ENCODE measurements at regions not wholly inside any gene's neighbourhood (a gene's known extent, or its start where the extent isn't known, plus 50 kb on each side); places are given as distances from the start of the nearest gene placed in this dataset.

DNA sequence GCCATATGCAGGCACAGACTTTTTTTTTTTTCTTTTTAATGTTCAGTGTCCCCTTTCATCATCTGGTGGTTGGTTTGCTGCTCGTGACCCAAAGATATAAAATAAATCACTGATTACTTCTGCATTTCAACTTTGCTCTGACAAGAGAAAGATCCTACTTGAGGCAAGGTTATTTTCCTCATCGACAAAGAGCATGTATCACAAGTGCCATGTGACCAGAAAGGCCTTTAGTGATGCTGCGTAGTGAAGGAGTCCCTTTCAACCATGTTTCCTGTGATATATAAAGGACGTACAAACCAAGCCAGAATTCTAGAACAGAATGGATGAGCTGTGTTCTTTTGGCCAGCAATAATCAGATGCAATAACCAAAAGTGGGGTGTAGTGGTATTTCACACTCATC, 323.4 kb upstream of the PSMD7 start:
- Histone ChIP-seq H3K9me2 (ENCODE audit: insufficient read depth) (0 out of 2 replicates have a peak, but pooled peaks cover 6% of the 10 kb centered on the region), H3K27ac (ENCODE audit: low read depth) (no peak overlapping the region), H3K36me3 (ENCODE audit: insufficient read depth) (no peaks in the 10 kb centered on the region), H3K4me3 (no peak overlapping the region), H3K79me2 (replicated peaks; ENCODE audit: insufficient read depth) (no peaks in the 10 kb centered on the region), H3K4me1 (ENCODE audit: insufficient read depth) (peaks cover 14% of the 10 kb centered on the region), H2AFZ (no peak overlapping the region; the same call in 1 of the 2 replicates), H3F3A (replicated peaks; ENCODE audit: low read depth) (no peaks in the 10 kb centered on the region), H3K27me3 (ENCODE audit: insufficient read depth) (no peaks in the 10 kb centered on the region), H3K4me2 (no peak overlapping the region), H4K20me1 (replicated peaks; ENCODE audit: insufficient read depth) (no peaks in the 10 kb centered on the region)
- DNase-seq (ENCODE audit: low spot score) (no peak), ATAC-seq (no peak)
- Mint-ChIP-seq H3K4me1 (peaks cover 9% of the 10 kb centered on the region; the same call in 2 of the 3 replicates), H3K27me3 (ENCODE audit: insufficient read depth, low read depth, poor library complexity) (no peaks in the 10 kb centered on the region), H3K4me3 (no peak overlapping the region), H3K9me3 (peaks cover 7% of the 10 kb centered on the region; the same call in 2 of the 3 replicates), H3K36me3 (ENCODE audit: low read depth) (peaks cover 4% of the 10 kb centered on the region; the same call in 2 of the 3 replicates), H3K27ac (no peak overlapping the region)
- TF ChIP-seq, protein P1, sequence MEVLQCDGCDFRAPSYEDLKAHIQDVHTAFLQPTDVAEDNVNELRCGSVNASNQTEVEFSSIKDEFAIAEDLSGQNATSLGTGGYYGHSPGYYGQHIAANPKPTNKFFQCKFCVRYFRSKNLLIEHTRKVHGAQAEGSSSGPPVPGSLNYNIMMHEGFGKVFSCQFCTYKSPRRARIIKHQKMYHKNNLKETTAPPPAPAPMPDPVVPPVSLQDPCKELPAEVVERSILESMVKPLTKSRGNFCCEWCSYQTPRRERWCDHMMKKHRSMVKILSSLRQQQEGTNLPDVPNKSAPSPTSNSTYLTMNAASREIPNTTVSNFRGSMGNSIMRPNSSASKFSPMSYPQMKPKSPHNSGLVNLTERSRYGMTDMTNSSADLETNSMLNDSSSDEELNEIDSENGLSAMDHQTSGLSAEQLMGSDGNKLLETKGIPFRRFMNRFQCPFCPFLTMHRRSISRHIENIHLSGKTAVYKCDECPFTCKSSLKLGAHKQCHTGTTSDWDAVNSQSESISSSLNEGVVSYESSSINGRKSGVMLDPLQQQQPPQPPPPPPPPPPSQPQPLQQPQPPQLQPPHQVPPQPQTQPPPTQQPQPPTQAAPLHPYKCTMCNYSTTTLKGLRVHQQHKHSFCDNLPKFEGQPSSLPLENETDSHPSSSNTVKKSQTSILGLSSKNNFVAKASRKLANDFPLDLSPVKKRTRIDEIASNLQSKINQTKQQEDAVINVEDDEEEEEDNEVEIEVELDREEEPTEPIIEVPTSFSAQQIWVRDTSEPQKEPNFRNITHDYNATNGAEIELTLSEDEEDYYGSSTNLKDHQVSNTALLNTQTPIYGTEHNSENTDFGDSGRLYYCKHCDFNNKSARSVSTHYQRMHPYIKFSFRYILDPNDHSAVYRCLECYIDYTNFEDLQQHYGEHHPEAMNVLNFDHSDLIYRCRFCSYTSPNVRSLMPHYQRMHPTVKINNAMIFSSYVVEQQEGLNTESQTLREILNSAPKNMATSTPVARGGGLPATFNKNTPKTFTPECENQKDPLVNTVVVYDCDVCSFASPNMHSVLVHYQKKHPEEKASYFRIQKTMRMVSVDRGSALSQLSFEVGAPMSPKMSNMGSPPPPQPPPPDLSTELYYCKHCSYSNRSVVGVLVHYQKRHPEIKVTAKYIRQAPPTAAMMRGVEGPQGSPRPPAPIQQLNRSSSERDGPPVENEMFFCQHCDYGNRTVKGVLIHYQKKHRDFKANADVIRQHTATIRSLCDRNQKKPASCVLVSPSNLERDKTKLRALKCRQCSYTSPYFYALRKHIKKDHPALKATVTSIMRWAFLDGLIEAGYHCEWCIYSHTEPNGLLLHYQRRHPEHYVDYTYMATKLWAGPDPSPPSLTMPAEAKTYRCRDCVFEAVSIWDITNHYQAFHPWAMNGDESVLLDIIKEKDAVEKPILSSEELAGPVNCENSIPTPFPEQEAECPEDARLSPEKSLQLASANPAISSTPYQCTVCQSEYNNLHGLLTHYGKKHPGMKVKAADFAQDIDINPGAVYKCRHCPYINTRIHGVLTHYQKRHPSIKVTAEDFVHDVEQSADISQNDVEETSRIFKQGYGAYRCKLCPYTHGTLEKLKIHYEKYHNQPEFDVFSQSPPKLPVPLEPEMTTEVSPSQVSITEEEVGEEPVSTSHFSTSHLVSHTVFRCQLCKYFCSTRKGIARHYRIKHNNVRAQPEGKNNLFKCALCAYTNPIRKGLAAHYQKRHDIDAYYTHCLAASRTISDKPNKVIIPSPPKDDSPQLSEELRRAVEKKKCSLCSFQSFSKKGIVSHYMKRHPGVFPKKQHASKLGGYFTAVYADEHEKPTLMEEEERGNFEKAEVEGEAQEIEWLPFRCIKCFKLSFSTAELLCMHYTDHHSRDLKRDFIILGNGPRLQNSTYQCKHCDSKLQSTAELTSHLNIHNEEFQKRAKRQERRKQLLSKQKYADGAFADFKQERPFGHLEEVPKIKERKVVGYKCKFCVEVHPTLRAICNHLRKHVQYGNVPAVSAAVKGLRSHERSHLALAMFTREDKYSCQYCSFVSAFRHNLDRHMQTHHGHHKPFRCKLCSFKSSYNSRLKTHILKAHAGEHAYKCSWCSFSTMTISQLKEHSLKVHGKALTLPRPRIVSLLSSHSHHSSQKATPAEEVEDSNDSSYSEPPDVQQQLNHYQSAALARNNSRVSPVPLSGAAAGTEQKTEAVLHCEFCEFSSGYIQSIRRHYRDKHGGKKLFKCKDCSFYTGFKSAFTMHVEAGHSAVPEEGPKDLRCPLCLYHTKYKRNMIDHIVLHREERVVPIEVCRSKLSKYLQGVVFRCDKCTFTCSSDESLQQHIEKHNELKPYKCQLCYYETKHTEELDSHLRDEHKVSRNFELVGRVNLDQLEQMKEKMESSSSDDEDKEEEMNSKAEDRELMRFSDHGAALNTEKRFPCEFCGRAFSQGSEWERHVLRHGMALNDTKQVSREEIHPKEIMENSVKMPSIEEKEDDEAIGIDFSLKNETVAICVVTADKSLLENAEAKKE (CRISPR knock-in tag; IDR thresholded peaks at IDR 0.05): no peak
- no peak for TF ChIP-seq POLR2AphosphoS5 (IDR thresholded peaks at IDR 0.05; ENCODE audit: low read depth)
- TF ChIP-seq CREB1 (CRISPR knock-in tag; IDR thresholded peaks at IDR 0.05; ENCODE audit: low read depth): no peak
- TF ChIP-seq ZNF114 (CRISPR knock-in tag; IDR thresholded peaks at IDR 0.05): no peak
- TF ChIP-seq EZH2phosphoT487 (IDR thresholded peaks at IDR 0.05; ENCODE audit: unreplicated experiment): no peak
- no peak for TF ChIP-seq ZNF331 (CRISPR knock-in tag; IDR thresholded peaks at IDR 0.05; ENCODE audit: low read depth)
- no peak for TF ChIP-seq EZH2 (IDR thresholded peaks at IDR 0.05; ENCODE audit: low read depth, unreplicated experiment)
- TF ChIP-seq, protein P2, sequence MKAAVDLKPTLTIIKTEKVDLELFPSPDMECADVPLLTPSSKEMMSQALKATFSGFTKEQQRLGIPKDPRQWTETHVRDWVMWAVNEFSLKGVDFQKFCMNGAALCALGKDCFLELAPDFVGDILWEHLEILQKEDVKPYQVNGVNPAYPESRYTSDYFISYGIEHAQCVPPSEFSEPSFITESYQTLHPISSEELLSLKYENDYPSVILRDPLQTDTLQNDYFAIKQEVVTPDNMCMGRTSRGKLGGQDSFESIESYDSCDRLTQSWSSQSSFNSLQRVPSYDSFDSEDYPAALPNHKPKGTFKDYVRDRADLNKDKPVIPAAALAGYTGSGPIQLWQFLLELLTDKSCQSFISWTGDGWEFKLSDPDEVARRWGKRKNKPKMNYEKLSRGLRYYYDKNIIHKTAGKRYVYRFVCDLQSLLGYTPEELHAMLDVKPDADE (IDR thresholded peaks at IDR 0.05): no peak
- TF ChIP-seq, protein P3, sequence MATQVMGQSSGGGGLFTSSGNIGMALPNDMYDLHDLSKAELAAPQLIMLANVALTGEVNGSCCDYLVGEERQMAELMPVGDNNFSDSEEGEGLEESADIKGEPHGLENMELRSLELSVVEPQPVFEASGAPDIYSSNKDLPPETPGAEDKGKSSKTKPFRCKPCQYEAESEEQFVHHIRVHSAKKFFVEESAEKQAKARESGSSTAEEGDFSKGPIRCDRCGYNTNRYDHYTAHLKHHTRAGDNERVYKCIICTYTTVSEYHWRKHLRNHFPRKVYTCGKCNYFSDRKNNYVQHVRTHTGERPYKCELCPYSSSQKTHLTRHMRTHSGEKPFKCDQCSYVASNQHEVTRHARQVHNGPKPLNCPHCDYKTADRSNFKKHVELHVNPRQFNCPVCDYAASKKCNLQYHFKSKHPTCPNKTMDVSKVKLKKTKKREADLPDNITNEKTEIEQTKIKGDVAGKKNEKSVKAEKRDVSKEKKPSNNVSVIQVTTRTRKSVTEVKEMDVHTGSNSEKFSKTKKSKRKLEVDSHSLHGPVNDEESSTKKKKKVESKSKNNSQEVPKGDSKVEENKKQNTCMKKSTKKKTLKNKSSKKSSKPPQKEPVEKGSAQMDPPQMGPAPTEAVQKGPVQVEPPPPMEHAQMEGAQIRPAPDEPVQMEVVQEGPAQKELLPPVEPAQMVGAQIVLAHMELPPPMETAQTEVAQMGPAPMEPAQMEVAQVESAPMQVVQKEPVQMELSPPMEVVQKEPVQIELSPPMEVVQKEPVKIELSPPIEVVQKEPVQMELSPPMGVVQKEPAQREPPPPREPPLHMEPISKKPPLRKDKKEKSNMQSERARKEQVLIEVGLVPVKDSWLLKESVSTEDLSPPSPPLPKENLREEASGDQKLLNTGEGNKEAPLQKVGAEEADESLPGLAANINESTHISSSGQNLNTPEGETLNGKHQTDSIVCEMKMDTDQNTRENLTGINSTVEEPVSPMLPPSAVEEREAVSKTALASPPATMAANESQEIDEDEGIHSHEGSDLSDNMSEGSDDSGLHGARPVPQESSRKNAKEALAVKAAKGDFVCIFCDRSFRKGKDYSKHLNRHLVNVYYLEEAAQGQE (IDR thresholded peaks at IDR 0.05; ENCODE audit: unreplicated experiment): no peak
- TF ChIP-seq STAT1 (IDR thresholded peaks at IDR 0.05; ENCODE audit: unreplicated experiment): no peak
- TF ChIP-seq NANOG (IDR thresholded peaks at IDR 0.05; ENCODE audit: borderline replicate concordance): no peak
- no peak for TF ChIP-seq JUNB (IDR thresholded peaks at IDR 0.05; ENCODE audit: unreplicated experiment)
- TF ChIP-seq, protein P4, sequence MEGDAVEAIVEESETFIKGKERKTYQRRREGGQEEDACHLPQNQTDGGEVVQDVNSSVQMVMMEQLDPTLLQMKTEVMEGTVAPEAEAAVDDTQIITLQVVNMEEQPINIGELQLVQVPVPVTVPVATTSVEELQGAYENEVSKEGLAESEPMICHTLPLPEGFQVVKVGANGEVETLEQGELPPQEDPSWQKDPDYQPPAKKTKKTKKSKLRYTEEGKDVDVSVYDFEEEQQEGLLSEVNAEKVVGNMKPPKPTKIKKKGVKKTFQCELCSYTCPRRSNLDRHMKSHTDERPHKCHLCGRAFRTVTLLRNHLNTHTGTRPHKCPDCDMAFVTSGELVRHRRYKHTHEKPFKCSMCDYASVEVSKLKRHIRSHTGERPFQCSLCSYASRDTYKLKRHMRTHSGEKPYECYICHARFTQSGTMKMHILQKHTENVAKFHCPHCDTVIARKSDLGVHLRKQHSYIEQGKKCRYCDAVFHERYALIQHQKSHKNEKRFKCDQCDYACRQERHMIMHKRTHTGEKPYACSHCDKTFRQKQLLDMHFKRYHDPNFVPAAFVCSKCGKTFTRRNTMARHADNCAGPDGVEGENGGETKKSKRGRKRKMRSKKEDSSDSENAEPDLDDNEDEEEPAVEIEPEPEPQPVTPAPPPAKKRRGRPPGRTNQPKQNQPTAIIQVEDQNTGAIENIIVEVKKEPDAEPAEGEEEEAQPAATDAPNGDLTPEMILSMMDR (conservative IDR thresholded peaks at IDR 0.05; ENCODE audit: low read depth in 2 of 2): no peak
